Upper lobe of right lung (tissue), 1 donor: ENCODE measurements at regions not wholly inside any gene's neighbourhood (a gene's known extent, or its start where the extent isn't known, plus 50 kb on each side); places are given as distances from the start of the nearest gene placed in this dataset.

ENCODE experiments used
- ATAC-seq: fragments of 200-7000 bp; cut with Tn5 transposase; one replicate; pipeline ENCODE4 v1.9.1; 2020; ENCODE audit warnings: mild to moderate bottlenecking, moderate library complexity
- DNase-seq: peaks from one replicate; pipeline ENCODE4 v3.0.0-alpha.2; 2020
- H3K27ac ChIP-seq: fragments of 200-600 bp; one replicate; pipeline ENCODE4 v1.8.0; 2022
- H3K27me3 ChIP-seq: fragments of 200-600 bp; one replicate; pipeline ENCODE4 v1.8.0; 2022; ENCODE audit warnings: mild to moderate bottlenecking
- H3K36me3 ChIP-seq: fragments of 200-600 bp; one replicate; pipeline ENCODE4 v1.8.0; 2022
- H3K4me1 ChIP-seq: fragments of 200-600 bp; one replicate; pipeline ENCODE4 v1.8.0; 2022
- H3K4me3 ChIP-seq: fragments of 200-600 bp; one replicate; pipeline ENCODE4 v1.8.0; 2022; ENCODE audit warnings: mild to moderate bottlenecking
- H3K9me3 ChIP-seq: fragments of 200-600 bp; one replicate; pipeline ENCODE4 v1.8.0; 2022
- CTCF ChIP-seq: fragments of 200-600 bp; IDR thresholded peaks from one replicate; pipeline ENCODE4 v1.8.0; 2022; ENCODE audit warnings: antibody characterized with exemption
- intact Hi-C: fragments of 100-400 bp; cut with DNase I; formaldehyde crosslinking; loops from one replicate; pipeline ENCODE4 v1.11.0; 2022
- donor health status: DM: no; HTN: yes; CAD: no; lungs with severe emphysema.

- no peaks in the 10 kb centered on the region for H3K27me3 ChIP-seq
- no peak overlapping the region for H3K4me3 ChIP-seq
- H3K9me3 ChIP-seq, result no peaks in the 10 kb centered on the region
- no peak for TF ChIP-seq CTCF
- ATAC-seq (no peak), DNase-seq (no peak)
- intact Hi-C loops, result no loop called here
- no peaks in the 10 kb centered on the region for H3K4me1 ChIP-seq
- H3K27ac ChIP-seq, result no peak overlapping the region
- no peaks in the 10 kb centered on the region for H3K36me3 ChIP-seq
Measured at GRCh38 chr9:118967901-118968300, 401.3 kb downstream of the BRINP1 start.

GRCh38 chr9:118975736-118976135 is 393.5 kb downstream of the BRINP1 start:
- ATAC-seq, result no peak
- H3K4me3 ChIP-seq, result no peak overlapping the region

GRCh38 chr9:118976160-118976559 is 393.1 kb downstream of the BRINP1 start:
- no peak overlapping the region for H3K27ac ChIP-seq
- intact Hi-C loops, result no loop called here
- no peaks in the 10 kb centered on the region for H3K27me3 ChIP-seq
- DNase-seq, result no peak
- ATAC-seq, result no peak
- H3K4me3 ChIP-seq, result no peak overlapping the region
- no peak for TF ChIP-seq CTCF
- no peaks in the 10 kb centered on the region for H3K36me3 ChIP-seq
- no peaks in the 10 kb centered on the region for H3K4me1 ChIP-seq
- H3K9me3 ChIP-seq, result no peaks in the 10 kb centered on the region

More at GRCh38 chr9:118975736-118976135, 393.5 kb downstream of the BRINP1 start:
- no peaks in the 10 kb centered on the region for H3K36me3 ChIP-seq
- DNase-seq, result no peak
- H3K4me1 ChIP-seq, result no peaks in the 10 kb centered on the region
- no peaks in the 10 kb centered on the region for H3K27me3 ChIP-seq
- H3K9me3 ChIP-seq, result no peaks in the 10 kb centered on the region
- intact Hi-C loops, result no loop called here
- no peak overlapping the region for H3K27ac ChIP-seq
- no peak for TF ChIP-seq CTCF

GRCh38 chr9:118984607-118985006 is 384.6 kb downstream of the BRINP1 start:
- no peak for ATAC-seq
- no peaks in the 10 kb centered on the region for H3K27me3 ChIP-seq
- no peak overlapping the region for H3K4me3 ChIP-seq
- H3K9me3 ChIP-seq, result no peaks in the 10 kb centered on the region
- no peak for DNase-seq
- no peak for TF ChIP-seq CTCF
- no peaks in the 10 kb centered on the region for H3K36me3 ChIP-seq
- H3K4me1 ChIP-seq, result no peaks in the 10 kb centered on the region
- intact Hi-C loops, result no loop called here
- H3K27ac ChIP-seq, result no peak overlapping the region

GRCh38 chr9:118985851-118986250 is 383.4 kb downstream of the BRINP1 start:
- Histone ChIP-seq H3K27ac (no peak overlapping the region), H3K4me1 (no peaks in the 10 kb centered on the region), H3K9me3 (no peaks in the 10 kb centered on the region), H3K36me3 (no peaks in the 10 kb centered on the region), H3K4me3 (no peak overlapping the region), H3K27me3 (no peaks in the 10 kb centered on the region)
- TF ChIP-seq CTCF, result no peak
- intact Hi-C loops, result no loop called here
- DNase-seq (no peak), ATAC-seq (no peak)

- DNase-seq (no peak), ATAC-seq (no peak)
- Histone ChIP-seq H3K9me3 (no peaks in the 10 kb centered on the region), H3K4me1 (no peaks in the 10 kb centered on the region), H3K27ac (no peak overlapping the region), H3K36me3 (no peaks in the 10 kb centered on the region), H3K4me3 (no peak overlapping the region), H3K27me3 (no peaks in the 10 kb centered on the region)
- intact Hi-C loops, result no loop called here
- no peak for TF ChIP-seq CTCF
Measured at GRCh38 chr9:118987167-118987566, 382.1 kb downstream of the BRINP1 start.
